T-helper 17 cell (primary cell): ENCODE measurements at regions not wholly inside any gene's neighbourhood (a gene's known extent, or its start where the extent isn't known, plus 50 kb on each side); places are given as distances from the start of the nearest gene placed in this dataset.
"Not testable (repeated sequence)": the region's sequence is repeated elsewhere in the genome, so short reads cannot be mapped to it uniquely, and the experiment has no call there.

Experiments used
- ATAC-seq: fragments of 150-1000 bp; cut with Tn5 transposase; 2 replicates; pipeline ENCODE4 v1.10.0; 2021; ENCODE audit warnings: mild to moderate bottlenecking, moderate library complexity
- DNase-seq, 3 donors: peaks; one replicate each; pipeline versions ENCODE4 v3.0.0 to v3.0.0-alpha.2; 2020 to 2021
- H3K9me3 ChIP-seq: one replicate; pipeline ENCODE4 v1.7.0; 2013; ENCODE audit warnings: low read length, mild to moderate bottlenecking; ENCODE audit not compliant: control insufficient read depth, poor library complexity, severe bottlenecking
- H3K27ac Mint-ChIP-seq: one replicate; pipeline ENCODE4 v1.8.0; 2022; ENCODE audit warnings: mild to moderate bottlenecking, moderate library complexity, mixed read lengths
- H3K27me3 Mint-ChIP-seq: one replicate; pipeline ENCODE4 v1.8.0; 2022; ENCODE audit warnings: mixed read lengths
- H3K36me3 Mint-ChIP-seq: one replicate; pipeline ENCODE4 v1.8.0; 2022; ENCODE audit warnings: low read depth, mixed read lengths
- H3K4me1 Mint-ChIP-seq: one replicate; pipeline ENCODE4 v1.8.0; 2022; ENCODE audit warnings: mild to moderate bottlenecking, mixed read lengths
- H3K4me3 Mint-ChIP-seq: one replicate; pipeline ENCODE4 v1.8.0; 2022; ENCODE audit warnings: mild to moderate bottlenecking, moderate library complexity, mixed read lengths

DNA sequence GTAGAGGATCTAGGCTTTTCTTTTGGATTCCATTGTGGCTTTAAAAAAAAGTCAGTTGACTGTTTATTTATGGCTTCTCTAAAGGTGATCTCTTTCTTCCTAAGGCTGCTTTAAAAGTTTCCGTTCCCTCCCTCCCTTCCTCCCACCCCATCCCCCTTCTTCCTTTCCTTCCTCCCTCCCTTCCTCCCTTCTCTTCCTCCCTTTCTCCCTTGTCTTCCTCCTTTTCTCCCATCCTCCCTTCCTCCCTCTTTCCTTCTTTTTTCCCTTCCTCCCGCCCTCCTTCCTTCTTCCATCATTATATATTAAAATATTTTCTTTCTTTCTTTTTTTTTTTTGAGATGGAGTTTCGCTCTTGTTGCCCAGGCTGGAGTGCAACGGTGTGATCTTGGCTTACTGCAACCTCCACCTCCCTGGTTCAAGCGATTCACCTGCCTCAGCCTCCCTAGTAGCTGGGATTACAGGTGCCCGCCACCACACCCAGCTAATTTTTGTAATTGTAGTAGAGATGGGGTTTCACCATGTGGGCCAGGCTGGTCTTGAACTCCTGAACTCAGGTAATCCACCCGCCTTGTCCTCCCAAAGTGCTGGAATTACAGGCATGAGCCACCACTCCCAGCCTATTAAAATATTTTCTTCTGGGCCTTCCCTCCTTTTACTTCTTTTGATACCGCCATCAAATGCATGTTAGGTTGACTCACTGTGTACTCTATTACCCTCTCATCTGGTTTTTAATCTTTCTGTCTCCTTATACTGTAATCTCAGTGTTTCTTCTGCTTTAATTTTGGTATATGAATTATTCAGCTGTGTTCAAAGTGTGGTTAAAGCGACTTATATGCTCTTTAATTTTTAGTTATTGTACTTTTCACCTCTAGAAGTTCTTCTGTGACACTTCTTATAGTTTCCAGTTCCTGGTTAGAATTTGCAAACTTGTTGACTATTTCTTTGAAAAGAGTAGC lies 59.2 kb upstream of the ATP5PO start:
- Mint-ChIP-seq H3K36me3 (peaks cover 5% of the 10 kb centered on the region), H3K27me3 (no peaks in the 10 kb centered on the region), H3K4me3 (no peak overlapping the region), H3K4me1 (peaks cover 45% of the 10 kb centered on the region), H3K27ac (peak overlapping the region; percentile 92)
- DNase-seq = no peak
- no peak for ATAC-seq
- no peaks in the 10 kb centered on the region for H3K9me3 ChIP-seq

- no peaks in the 10 kb centered on the region for H3K9me3 ChIP-seq
- H3K27me3 Mint-ChIP-seq = no peaks in the 10 kb centered on the region
- H3K4me1 Mint-ChIP-seq = peaks cover 40% of the 10 kb centered on the region
- ATAC-seq (no peak), DNase-seq (no peak)
- H3K36me3 Mint-ChIP-seq = peaks cover 9% of the 10 kb centered on the region
- H3K4me3 Mint-ChIP-seq = no peak overlapping the region
- H3K27ac Mint-ChIP-seq = no peak overlapping the region
These were observed 57.7 kb upstream of the ATP5PO start for GRCh38 chr21:33973268-33973667.

DNA sequence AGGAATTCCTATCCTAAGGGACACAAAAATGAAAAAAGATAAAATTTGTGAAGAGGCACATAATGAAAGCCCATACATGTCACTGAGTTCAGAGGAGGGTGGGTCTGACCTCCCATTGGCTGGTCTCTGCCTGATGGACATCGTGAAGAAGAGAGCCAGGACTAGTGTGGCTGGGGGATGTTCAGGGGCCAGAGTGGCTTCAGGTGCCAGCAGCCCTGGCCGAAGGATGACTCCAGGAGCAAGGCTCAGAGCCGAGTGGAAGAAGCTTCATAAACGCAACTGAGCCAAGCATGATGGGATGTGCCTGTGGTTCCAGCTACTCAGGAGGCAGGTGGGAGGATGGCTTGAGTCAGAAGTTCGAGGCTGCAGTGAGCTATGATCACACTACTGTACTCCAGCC lies 56.9 kb upstream of the ATP5PO start:
- Mint-ChIP-seq H3K27ac (no peak overlapping the region), H3K4me3 (no peak overlapping the region), H3K4me1 (peaks cover 34% of the 10 kb centered on the region), H3K27me3 (no peaks in the 10 kb centered on the region), H3K36me3 (peaks cover 9% of the 10 kb centered on the region)
- ATAC-seq (no peak), DNase-seq (no peak)
- H3K9me3 ChIP-seq = no peaks in the 10 kb centered on the region

DNA sequence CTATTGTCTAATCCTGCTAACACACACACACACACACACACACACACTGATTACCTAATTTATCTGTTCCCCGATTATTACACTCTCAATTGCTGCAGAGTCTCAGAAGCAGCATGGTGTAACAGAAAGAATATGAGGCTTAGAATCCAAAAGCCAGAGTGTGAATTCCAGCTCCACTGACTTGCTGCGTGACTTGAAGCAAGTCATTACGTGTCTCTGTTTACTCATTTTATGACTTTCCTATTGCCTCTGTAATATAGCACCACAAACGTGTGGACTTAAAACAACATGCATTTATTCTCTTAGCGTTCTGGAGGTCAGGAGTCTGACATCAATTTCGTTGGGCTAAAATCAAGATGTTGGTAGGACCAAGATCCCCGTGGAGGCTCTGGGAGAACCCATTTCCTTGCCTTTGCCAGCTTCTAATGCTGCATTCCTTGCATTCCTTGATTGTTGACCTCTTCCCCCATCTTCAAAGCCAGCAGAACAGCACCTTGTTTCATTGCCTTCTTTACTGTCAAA lies 55.9 kb upstream of the ATP5PO start:
- DNase-seq (no peak), ATAC-seq (no peak)
- H3K9me3 ChIP-seq = no peaks in the 10 kb centered on the region
- Mint-ChIP-seq H3K36me3 (peaks cover 9% of the 10 kb centered on the region), H3K4me1 (peaks cover 29% of the 10 kb centered on the region), H3K27me3 (no peaks in the 10 kb centered on the region), H3K4me3 (no peak overlapping the region), H3K27ac (peak overlapping the region; percentile 8)

DNA sequence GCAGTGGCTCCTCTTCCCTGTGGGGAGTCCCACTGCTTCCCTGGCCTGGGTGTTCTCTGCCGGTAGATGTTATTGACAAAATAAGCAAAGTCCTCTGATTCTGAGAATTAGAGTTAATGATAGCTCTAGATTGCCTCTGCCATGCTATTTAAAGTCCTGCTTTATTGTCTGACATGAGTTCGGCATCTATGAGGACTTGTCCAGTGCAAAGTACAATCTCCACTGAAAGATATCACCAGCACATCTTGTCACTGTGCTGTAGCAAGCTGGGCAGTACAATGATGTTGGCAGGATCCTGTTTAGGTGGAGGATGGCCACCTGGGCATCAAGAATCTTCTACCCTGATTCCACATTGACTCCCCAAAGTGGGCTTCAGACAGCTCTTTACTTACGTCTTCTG lies 54.0 kb upstream of the ATP5PO start:
- H3K9me3 ChIP-seq = no peaks in the 10 kb centered on the region
- peaks cover 9% of the 10 kb centered on the region for H3K36me3 Mint-ChIP-seq
- H3K4me3 Mint-ChIP-seq = no peak overlapping the region
- H3K4me1 Mint-ChIP-seq = peaks cover 13% of the 10 kb centered on the region
- H3K27me3 Mint-ChIP-seq = no peaks in the 10 kb centered on the region
- peak overlapping the region; percentile 32 for H3K27ac Mint-ChIP-seq
- no peak for DNase-seq
- ATAC-seq = no peak

DNA sequence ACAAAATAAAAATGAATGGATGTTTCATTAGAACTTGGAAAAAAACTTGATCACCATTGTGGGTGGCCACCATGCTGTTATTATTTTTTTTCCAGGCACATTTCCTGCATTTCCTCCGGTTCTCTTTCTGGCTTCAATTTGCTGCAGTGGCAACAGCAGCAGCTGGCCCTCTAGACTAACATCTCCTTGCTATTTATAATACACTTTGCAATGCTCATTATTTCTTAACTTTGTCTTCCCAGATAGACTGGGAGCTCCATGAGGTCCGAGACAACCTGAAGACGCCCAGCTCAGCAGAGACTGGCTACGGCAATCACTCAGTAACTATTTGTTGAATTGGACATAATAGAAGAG lies 53.4 kb upstream of the ATP5PO start:
- ATAC-seq = no peak
- H3K27ac Mint-ChIP-seq = peak overlapping the region; percentile 53
- peaks cover 17% of the 10 kb centered on the region for H3K4me1 Mint-ChIP-seq
- DNase-seq = no peak
- no peak overlapping the region for H3K4me3 Mint-ChIP-seq
- no peaks in the 10 kb centered on the region for H3K27me3 Mint-ChIP-seq
- no peaks in the 10 kb centered on the region for H3K9me3 ChIP-seq
- H3K36me3 Mint-ChIP-seq = peaks cover 9% of the 10 kb centered on the region

DNA sequence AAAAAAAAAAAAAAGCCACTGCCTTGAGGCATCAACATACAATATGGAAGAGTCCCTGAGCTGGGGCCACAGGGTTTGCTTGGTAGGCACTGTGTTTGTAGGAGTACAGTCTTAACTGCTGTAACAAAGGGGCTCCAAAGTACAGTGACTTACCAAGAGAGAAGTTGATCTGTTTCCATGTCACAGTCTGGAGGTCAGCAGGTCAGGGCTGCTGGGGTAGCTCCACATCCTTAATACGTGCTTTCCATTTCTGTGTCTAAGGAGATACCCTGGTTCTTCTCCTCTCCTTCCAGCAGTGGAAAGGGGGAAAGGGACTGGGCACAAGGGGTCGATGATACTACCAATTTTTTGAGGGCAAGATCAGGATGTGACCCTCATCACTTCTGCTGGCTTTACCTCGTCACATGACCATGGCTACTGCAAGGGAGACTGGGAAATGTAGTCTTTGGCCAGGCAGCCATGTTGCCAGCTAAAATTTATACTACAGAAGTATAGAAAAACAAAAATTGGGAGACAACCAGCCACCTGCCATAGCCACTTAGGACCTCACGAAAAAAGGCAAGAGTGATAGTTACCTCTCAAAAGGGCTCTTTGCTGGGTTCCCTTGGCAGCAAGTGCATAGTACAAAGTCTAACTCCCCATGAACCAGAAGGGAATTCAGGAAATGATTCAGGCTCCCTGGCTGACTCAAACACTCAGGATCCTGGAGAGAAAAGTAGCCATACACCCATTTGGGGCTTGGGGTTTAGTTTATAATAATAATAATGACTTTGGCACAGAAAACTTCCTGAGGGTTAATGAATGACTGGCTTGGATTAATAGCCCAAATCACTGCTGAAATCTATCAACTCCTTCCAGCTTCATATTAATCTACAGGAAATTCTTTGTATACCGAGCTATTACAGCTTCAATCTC lies 52.7 kb upstream of the ATP5PO start:
- Mint-ChIP-seq H3K4me3 (no peak overlapping the region), H3K27ac (peak overlapping the region; percentile 53)
- peak; percentile 46 for ATAC-seq

GRCh38 chr21:33967086-33967571 lies 51.5 kb upstream of the ATP5PO start:
- Mint-ChIP-seq H3K36me3 (peaks cover 11% of the 10 kb centered on the region), H3K4me1 (peaks cover 20% of the 10 kb centered on the region), H3K27me3 (no peaks in the 10 kb centered on the region), H3K4me3 (no peak overlapping the region), H3K27ac (peak overlapping the region; percentile 53)
- no peak for ATAC-seq
- no peaks in the 10 kb centered on the region for H3K9me3 ChIP-seq
- DNase-seq = no peak

More for the DNA sequence above, 52.7 kb upstream of the ATP5PO start:
- no peak for DNase-seq
- H3K4me1 Mint-ChIP-seq = peaks cover 19% of the 10 kb centered on the region
- H3K36me3 Mint-ChIP-seq = peaks cover 9% of the 10 kb centered on the region
- H3K9me3 ChIP-seq = no peaks in the 10 kb centered on the region
- no peaks in the 10 kb centered on the region for H3K27me3 Mint-ChIP-seq

DNA sequence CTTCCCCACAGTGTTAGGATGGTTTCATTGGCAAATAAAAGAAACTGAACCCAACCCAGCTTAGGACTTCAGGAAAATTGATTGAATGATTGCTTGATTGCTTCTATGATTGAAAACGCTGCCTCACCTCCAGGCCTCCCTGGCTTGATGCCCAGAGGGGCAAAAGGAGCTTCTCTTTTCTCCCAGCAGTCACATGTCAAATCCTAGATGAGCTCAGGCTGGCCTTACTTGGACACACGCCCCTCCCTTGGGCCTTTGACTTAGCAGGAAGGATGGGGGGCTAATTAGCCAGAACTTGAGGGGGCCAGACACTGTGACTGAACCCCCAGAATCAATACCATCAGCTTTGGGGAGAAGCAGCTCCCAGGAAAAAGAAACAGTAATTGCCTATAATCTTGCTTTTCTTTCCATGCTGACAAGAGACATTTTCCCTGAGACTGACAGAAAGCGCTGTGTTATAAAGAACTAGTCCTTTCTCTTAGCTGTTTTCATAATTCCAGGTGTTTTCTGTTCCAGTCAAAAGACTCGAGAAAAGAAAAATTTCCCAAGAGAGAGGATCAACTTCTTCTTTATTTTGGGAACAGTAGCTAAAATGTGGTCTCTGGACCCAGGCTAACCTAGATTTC lies 50.8 kb upstream of the ATP5PO start:
- DNase-seq = no peak
- no peaks in the 10 kb centered on the region for H3K27me3 Mint-ChIP-seq
- ATAC-seq = no peak
- peaks cover 15% of the 10 kb centered on the region for H3K4me1 Mint-ChIP-seq
- H3K36me3 Mint-ChIP-seq = peaks cover 8% of the 10 kb centered on the region
- no peak overlapping the region for H3K4me3 Mint-ChIP-seq
- no peak overlapping the region for H3K27ac Mint-ChIP-seq
- no peaks in the 10 kb centered on the region for H3K9me3 ChIP-seq

DNA sequence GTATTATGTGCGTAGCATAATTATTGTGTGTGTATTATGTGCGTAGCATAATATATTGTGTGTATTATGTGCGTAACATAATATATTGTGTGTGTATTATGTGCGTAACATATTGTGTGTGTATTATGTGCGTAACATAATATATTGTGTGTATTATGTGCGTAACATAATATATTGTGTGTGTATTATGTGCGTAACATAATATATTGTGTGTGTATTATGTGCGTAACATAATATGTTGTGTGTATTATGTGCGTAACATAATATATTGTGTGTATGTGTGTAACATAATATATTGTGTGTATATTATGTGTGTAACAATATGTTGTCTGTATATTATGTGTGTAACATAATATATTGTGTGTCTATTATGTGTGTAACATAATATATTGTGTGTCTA lies 50.1 kb upstream of the ATP5PO start:
- not testable (repeated sequence) for H3K27me3 Mint-ChIP-seq, H3K27ac Mint-ChIP-seq, DNase-seq, H3K4me3 Mint-ChIP-seq, ATAC-seq, H3K36me3 Mint-ChIP-seq, H3K9me3 ChIP-seq
- H3K4me1 Mint-ChIP-seq = peaks cover 14% of the 10 kb centered on the region
